Smooth muscle cell (in vitro differentiated cells): ENCODE measurements at regions not wholly inside any gene's neighbourhood (a gene's known extent, or its start where the extent isn't known, plus 50 kb on each side); places are given as distances from the start of the nearest gene placed in this dataset.

Experiments used
- DNase-seq: peaks from one replicate; lab custom pipeline; 2025; ENCODE audit not compliant: unreplicated experiment; lab: John Stamatoyannopoulos, UW
- H2AFZ ChIP-seq: fragments of 200-600 bp; sonication (generic); 2 replicates; pipeline ENCODE4 v1.6.0; 2016; ENCODE audit warnings: antibody characterized with exemption, low read depth, mild to moderate bottlenecking
- H3F3A ChIP-seq: fragments of 200-600 bp; sonication (generic); 2 replicates; pipeline ENCODE4 v1.6.0; 2017; ENCODE audit warnings: antibody characterized with exemption, low read depth
- H3K27ac ChIP-seq: fragments of 200-600 bp; sonication (generic); 2 replicates; pipeline ENCODE4 v1.5.1; 2016; ENCODE audit warnings: low read depth, mild to moderate bottlenecking
- H3K27me3 ChIP-seq: fragments of 200-600 bp; sonication (generic); 2 replicates; pipeline ENCODE4 v1.6.1; 2016; ENCODE audit warnings: low read depth, mild to moderate bottlenecking
- H3K36me3 ChIP-seq: fragments of 200-600 bp; sonication (generic); 2 replicates; pipeline ENCODE4 v1.5.1; 2016; ENCODE audit warnings: low read depth
- H3K4me1 ChIP-seq: fragments of 200-600 bp; sonication (generic); 2 replicates; pipeline ENCODE4 v1.5.1; 2016; ENCODE audit warnings: low read depth
- H3K4me2 ChIP-seq: fragments of 200-600 bp; sonication (generic); 2 replicates; pipeline ENCODE4 v1.6.0; 2016; ENCODE audit warnings: mild to moderate bottlenecking
- H3K4me3 ChIP-seq: fragments of 200-600 bp; sonication (generic); 2 replicates; pipeline ENCODE4 v1.5.1; 2016; ENCODE audit warnings: mild to moderate bottlenecking
- H3K79me2 ChIP-seq: fragments of 200-600 bp; sonication (generic); 2 replicates; pipeline ENCODE4 v1.6.0; 2016; ENCODE audit warnings: low read depth, mild to moderate bottlenecking
- H3K9ac ChIP-seq: fragments of 200-600 bp; sonication (generic); 2 replicates; pipeline ENCODE4 v1.6.0; 2016; ENCODE audit warnings: low read depth
- H3K9me3 ChIP-seq: fragments of 200-600 bp; sonication (generic); replicated peaks from 2 replicates; pipeline ENCODE4 v1.5.1; 2016; ENCODE audit warnings: low read depth
- H4K20me1 ChIP-seq: fragments of 200-600 bp; sonication (generic); 2 replicates; pipeline ENCODE4 v1.6.0; 2016; ENCODE audit warnings: low read depth
- WGBS: methylation state at CpG from one replicate; pipeline ENCODE4 v1.1.7; 2016; ENCODE audit warnings: low lambda C conversion rate; 5-methylcytosine and 5-hydroxymethylcytosine counted together
- TF ChIP-seq, protein P1 (sequence below): fragments of 200-600 bp; sonication (generic); IDR thresholded peaks from 2 replicates; pipeline ENCODE4 v1.5.1; 2017; ENCODE audit warnings: borderline replicate concordance, mild to moderate bottlenecking, antibody characterized with exemption; ENCODE audit not compliant: insufficient read depth, poor library complexity, severe bottlenecking

DNA sequence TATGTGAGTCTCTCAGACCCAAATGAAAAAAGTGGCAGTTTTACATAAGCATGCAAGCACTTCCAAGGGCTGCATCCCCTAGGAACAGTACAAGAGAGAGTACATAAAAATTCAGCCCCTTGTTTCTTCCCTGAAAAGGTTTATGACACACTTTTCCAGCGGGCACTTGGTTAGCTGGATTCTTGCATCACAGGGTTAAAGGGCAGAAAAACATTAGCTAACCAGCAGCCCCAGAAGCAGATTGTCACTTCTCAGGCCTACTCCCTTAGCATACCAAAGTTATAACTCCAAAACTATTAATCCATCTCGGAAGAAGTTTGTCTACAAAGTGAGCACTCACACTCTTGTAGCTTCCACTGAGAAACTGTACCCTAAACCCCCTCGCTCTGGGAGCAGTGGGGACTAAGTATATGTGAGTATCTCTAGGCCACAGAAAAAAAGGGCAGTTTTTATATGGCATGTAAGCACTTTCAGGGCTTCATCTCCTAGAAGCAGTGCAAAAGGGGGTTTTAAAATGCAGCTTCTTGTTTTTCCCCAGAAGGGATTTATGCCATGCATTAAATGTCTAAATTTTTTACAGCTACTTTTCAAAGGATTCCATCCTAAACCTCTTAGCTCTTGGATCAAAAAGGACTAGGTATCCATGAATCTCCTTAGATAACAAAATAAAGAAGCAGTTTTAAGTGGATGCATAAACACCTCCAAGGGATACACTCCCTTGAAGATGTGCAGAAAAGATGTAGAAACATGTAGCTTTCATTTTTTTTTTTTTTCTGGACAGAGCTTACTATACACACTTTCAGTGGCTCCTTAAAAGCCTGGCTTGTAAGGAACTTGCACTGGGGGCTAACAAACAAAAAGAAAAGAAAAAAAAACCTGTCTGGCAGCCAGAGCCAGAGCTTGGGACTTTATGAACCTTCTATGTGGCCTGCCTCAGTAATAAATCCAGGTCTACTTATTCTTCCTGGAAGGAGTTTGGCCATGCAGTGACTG lies 956.7 kb downstream of the CCSER2 start:
- Histone ChIP-seq H3K9me3 (no peaks in the 10 kb centered on the region), H3F3A (no peaks in the 10 kb centered on the region), H3K27me3 (no peaks in the 10 kb centered on the region), H4K20me1 (no peaks in the 10 kb centered on the region), H3K79me2 (no peaks in the 10 kb centered on the region), H3K4me2 (no peak overlapping the region), H3K36me3 (no peaks in the 10 kb centered on the region), H3K4me3 (no peak overlapping the region), H3K9ac (no peak overlapping the region), H3K27ac (no peak overlapping the region), H2AFZ (peak overlapping the region; percentile 39), H3K4me1 (no peaks in the 10 kb centered on the region)
- DNase-seq = no peak
- WGBS = 59% methylated on average over 3 of the region's 3 CpGs
- TF ChIP-seq, protein P1, sequence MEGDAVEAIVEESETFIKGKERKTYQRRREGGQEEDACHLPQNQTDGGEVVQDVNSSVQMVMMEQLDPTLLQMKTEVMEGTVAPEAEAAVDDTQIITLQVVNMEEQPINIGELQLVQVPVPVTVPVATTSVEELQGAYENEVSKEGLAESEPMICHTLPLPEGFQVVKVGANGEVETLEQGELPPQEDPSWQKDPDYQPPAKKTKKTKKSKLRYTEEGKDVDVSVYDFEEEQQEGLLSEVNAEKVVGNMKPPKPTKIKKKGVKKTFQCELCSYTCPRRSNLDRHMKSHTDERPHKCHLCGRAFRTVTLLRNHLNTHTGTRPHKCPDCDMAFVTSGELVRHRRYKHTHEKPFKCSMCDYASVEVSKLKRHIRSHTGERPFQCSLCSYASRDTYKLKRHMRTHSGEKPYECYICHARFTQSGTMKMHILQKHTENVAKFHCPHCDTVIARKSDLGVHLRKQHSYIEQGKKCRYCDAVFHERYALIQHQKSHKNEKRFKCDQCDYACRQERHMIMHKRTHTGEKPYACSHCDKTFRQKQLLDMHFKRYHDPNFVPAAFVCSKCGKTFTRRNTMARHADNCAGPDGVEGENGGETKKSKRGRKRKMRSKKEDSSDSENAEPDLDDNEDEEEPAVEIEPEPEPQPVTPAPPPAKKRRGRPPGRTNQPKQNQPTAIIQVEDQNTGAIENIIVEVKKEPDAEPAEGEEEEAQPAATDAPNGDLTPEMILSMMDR = no peak

DNA sequence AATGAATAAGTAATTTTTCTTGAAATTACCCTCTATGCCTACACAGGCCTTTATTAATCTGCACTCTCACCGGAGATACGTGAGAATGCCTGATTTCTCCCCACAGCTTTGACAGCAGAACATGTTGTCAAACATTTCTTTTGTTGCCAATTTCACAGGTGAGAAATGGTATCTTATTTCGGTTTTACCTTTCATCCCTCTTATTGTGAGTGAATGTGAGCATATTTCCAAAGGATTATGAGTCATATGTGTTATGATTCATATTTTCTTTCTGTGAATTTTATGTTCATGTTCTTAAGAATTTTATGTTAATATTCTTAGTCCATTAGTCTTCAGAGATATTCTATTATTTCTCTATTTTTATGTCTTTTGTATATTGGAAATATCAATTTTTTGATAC lies 965.1 kb downstream of the CCSER2 start:
- no peak overlapping the region for H2AFZ ChIP-seq
- H3K27me3 ChIP-seq = no peaks in the 10 kb centered on the region
- H3K79me2 ChIP-seq = no peaks in the 10 kb centered on the region
- H3K4me2 ChIP-seq = no peak overlapping the region
- no peak overlapping the region for H3K27ac ChIP-seq
- H4K20me1 ChIP-seq = no peaks in the 10 kb centered on the region
- H3K9me3 ChIP-seq = no peaks in the 10 kb centered on the region
- no peak overlapping the region for H3K4me3 ChIP-seq
- TF ChIP-seq, protein P1 = no peak
- no peaks in the 10 kb centered on the region for H3K4me1 ChIP-seq
- DNase-seq = no peak
- no peaks in the 10 kb centered on the region for H3K36me3 ChIP-seq
- no peaks in the 10 kb centered on the region for H3F3A ChIP-seq
- WGBS = 95% methylated on average over 3 of the region's 3 CpGs
- H3K9ac ChIP-seq = no peak overlapping the region

DNA sequence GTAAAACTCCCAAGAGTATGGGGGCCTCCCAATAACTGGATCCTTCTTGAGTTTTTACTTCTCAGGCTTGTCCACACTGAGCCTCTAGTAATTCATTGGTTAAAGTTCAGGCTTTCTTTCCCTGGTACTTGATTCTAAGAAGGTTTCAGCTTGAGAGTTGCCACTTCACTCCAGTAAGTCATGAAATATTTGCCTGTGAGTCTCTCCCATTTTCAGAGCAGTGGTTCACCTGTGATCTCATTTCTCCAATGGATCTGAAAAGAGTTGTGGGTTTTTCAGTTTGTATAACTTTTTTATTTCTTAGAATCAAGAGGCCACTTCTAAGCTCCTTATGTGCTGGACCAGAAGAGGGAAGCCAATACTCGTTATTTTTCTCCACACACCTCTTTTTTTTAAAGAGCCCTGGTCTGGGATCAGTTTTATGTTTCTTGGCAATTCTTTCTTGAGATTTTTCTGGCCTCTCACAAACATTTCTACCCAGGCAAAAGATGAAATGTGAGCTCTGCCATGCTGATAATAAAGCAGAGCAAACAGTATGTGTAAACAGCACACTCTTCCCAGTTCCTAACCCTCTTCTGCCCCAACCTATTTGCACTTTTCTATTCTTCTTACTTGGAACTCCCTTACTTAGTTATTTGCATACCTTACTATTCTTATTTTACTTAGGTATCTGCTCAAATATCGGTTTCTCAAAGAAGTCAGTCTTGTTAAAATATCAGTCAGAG lies 983.4 kb downstream of the CCSER2 start:
- no peak overlapping the region for H2AFZ ChIP-seq
- no peaks in the 10 kb centered on the region for H3K36me3 ChIP-seq
- TF ChIP-seq, protein P1 = no peak
- H3K9ac ChIP-seq = no peak overlapping the region
- no peaks in the 10 kb centered on the region for H3K27me3 ChIP-seq
- H3K4me2 ChIP-seq = no peak overlapping the region
- no peaks in the 10 kb centered on the region for H4K20me1 ChIP-seq
- whole genome bisulfite sequencing = 79% methylated on average over 2 of the region's 2 CpGs
- no peaks in the 10 kb centered on the region for H3K4me1 ChIP-seq
- no peak for DNase-seq
- H3K9me3 ChIP-seq = no peaks in the 10 kb centered on the region
- H3F3A ChIP-seq = no peaks in the 10 kb centered on the region
- H3K27ac ChIP-seq = no peak overlapping the region
- no peaks in the 10 kb centered on the region for H3K79me2 ChIP-seq
- no peak overlapping the region for H3K4me3 ChIP-seq
